ENCODE measurements at regions not wholly inside any gene's neighbourhood (a gene's known extent, or its start where the extent isn't known, plus 50 kb on each side); places are given as distances from the start of the nearest gene placed in this dataset.

DNA sequence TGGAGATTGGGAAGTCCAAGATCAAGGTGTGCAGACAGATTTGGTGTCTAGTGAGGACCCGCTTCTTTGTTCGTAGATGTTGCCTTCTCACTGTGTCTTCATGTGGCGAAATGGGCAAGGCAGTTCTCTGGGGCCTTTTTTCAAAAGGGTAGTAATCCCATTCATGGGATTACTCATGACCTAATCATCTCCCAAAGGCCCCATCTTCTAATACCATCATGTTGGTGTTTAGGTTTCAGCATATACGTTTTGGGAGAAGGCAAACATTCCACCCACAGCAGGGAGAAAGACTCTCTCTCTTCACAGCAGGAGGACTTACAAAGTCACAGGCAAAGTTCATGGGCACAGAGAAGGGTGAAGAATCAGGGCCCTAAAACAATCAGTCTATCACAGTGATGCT, 252.1 kb downstream of the RPLP1 start:
- TF ChIP-seq POLR2A (IDR thresholded peaks at IDR 0.05; ENCODE audit: low read length) = no peak
- no peak for TF ChIP-seq GATA1 (IDR thresholded peaks at IDR 0.05; ENCODE audit: low read depth, low read length)
